ENCODE measurements at regions not wholly inside any gene's neighbourhood (a gene's known extent, or its start where the extent isn't known, plus 50 kb on each side); places are given as distances from the start of the nearest gene placed in this dataset.
"Not testable (repeated sequence)": the region's sequence is repeated elsewhere in the genome, so short reads cannot be mapped to it uniquely, and the experiment has no call there.

DNA sequence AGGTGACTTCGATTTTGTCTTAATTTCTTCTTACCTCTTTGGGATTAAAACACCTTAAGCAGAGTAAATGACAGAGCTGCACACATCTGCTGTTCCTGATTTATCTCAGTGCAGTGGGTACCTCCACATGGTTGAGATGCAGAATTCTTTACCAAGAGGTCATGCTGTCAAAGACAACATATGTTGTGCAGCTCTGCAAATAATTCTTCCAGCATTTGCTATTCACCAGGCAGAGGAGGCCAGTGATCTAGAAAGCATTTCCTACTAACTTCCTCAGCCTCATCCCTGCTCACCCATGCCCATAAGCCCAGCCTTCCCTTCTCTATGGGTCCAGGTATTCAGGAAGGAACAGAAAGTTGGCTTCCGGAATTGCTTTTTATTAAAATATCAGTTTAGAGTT, 109.3 kb downstream of the THBS2 start:
- no peak for DNase-seq (ENCODE audit: low read depth)

DNA sequence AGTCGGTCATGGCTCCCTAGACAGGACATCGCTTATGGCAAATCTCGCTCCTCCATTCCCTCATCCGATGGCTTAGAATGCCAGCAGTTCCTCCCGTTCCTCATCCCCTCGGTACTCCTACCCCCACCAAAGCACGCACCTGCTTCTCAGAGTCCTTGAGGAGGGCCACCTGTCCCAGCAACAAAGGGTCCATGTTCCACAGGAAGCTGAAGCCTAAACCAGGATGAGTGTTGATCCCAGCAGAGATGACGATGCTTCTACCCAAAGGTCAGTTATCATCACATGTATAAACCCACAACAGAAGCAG, 111.2 kb downstream of the THBS2 start:
- no peak for DNase-seq (ENCODE audit: low read depth)

DNA sequence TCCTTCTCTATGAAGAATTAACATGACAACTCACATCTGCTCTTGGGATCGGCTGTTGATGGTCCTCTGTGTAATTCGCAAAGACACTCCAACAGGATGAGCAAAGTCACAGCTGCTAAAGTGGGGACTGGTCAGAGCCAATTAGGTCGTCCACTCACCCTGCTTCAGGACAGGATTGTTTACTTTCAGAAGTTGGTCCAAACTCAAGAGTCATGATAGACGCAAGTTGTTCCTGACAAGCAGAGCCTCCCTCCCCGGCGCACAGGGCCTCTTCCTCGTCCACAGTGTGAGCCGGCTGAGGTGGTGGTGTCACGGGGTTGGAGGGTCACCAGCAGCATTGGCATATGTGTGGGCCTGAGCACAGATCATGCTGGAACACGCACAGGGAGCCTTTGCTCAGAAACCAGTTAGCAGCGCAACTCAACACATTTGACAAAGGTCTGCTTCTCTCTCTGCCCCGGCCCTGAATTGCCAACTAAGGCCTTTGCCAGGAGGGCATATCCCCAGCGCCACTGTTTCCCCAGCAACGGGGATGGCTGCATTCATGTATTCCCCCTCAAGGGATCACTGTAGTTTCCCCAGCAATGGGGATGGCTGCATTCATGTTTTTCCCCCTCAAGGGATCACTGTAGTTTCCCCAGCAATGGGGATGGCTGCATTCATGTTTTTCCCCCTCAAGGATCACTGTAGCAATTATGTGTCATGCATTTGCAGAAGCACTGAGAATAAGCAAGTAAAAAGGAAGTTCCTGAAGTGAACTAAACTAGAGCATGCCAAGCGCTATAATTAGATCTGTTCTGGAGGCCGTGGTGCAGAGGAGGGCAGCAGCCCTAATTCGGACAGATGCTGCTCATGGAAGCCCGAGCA, 111.7 kb downstream of the THBS2 start:
- no peak for DNase-seq (ENCODE audit: low read depth)

- no peak for DNase-seq (ENCODE audit: low read depth)
Observed at GRCh38 chr6:169140986-169141495, 112.6 kb downstream of the THBS2 start.

- no peak for DNase-seq (ENCODE audit: low read depth)
Observed at GRCh38 chr6:169139179-169139971, 114.3 kb downstream of the THBS2 start.

DNA sequence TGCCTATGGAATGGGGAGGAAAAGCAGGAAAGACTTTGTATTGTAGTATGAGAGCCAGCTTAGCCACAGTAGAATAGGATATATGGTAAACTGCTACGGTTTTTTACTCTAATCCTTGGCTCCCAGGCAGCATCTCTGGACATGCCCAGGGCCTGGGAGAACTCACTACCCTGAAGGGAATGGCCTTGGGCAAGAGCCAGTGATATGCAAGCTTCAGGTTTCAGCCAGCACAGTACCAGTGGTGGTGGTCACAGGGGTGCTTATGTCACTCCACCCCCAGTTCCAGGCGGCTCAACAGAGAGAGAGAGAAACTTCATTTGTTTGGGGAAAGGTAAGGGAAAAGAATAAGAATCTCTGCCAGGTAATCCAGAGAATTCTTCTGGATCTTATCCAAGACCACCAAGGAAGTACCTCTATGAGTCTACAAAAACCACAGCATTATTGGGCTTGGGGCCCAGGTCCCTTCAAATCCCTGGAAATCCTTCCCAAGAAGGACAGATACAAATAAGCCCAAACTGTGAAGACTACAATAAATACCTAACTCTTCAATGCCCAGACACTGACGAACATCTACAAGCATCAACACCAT, 121.2 kb downstream of the THBS2 start:
- no peak for DNase-seq (ENCODE audit: low read depth)

DNA sequence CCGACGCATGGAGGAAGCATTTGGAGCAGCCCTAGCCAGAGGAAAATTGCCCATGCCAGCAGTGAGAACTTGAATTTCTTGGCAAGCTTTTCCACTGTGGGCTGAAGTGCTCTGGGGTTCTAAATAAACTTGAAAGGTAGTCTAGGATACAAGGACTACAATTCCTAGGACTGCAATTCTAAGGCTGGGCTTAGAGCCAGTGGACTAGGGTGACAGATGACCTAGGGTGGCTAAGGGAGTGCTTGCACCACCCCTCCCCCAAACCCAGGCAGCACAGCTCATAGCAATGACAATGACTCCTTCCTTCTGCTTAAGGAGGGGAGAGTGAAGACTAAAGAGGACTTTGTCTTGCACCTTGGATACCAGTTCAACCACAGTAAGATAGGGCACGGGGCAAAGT, 122.3 kb downstream of the THBS2 start:
- no peak for DNase-seq (ENCODE audit: low read depth)

GRCh38 chr6:169130113-169130512, 123.5 kb downstream of the THBS2 start:
- no peak for DNase-seq (ENCODE audit: low read depth)

GRCh38 chr6:169121013-169121412, 132.6 kb downstream of the THBS2 start:
- no peak for DNase-seq (ENCODE audit: low read depth)

DNA sequence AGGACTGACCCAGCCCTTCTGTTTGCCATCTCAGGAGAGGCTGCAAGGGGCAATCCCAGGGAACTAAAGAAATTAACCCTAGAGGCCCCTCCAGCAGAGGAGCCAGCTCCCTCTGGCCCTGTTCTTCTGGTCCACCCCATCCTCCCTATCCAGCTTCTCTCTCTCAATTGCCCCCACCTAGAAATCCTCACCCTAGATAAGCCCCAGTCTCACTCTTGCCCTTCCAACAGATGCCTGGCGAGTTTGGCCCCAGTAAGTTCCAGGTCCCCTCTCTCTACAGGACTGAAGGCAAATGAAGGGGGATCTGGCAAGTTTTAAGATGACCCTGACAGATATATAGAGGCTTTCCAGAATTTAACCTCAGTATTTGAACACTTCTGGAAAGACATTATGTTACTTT, 134.0 kb downstream of the THBS2 start:
- no peak for DNase-seq (ENCODE audit: low read depth)

GRCh38 chr6:169118346-169118830, 135.3 kb downstream of the THBS2 start:
- DNase-seq (ENCODE audit: low read depth): no peak

DNA sequence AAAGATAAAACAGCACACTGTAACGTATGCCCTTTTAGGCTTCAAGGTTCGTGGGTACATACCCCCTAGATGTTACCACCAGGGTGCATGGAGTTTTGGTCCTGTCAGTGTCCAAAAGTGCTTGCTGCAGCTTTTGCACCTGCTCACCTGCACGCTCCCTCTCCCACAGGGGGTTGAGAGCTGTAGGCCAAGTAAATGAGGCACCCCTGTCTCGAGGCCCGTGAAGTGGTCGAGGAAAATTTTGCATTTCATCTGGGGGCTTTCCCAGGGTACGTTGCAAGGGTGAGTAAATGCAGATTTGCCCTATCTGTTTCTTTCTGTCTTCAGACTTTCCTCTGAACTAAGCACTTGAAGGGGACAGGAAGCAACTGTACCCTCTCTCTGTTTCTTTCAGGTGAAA, 136.0 kb downstream of the THBS2 start:
- DNase-seq (ENCODE audit: low read depth): no peak

GRCh38 chr6:169115632-169116031, 138.0 kb downstream of the THBS2 start:
- DNase-seq (ENCODE audit: low read depth): no peak

DNA sequence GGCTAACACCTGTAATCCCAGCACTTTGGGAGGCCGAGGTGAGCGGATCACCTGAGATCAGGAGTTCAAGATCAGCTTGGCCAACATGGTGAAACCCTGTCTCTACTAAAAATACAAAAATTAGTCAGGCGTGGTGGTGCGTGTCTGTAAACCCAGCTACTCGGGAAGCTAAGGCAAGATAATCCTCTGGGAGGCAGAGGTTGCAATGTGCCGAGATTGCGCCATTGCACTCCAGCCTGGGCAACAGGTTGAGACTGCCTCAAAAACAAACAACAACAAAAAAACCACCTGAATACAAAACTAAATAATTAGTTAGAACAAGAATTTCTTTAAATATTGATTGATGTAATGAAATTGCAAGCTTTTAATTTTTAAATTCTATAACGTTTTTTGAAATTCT, 139.0 kb downstream of the THBS2 start:
- not testable (repeated sequence) for DNase-seq (ENCODE audit: low read depth)

GRCh38 chr6:169112483-169113320, 140.9 kb downstream of the THBS2 start:
- no peak for DNase-seq (ENCODE audit: low read depth)

DNA sequence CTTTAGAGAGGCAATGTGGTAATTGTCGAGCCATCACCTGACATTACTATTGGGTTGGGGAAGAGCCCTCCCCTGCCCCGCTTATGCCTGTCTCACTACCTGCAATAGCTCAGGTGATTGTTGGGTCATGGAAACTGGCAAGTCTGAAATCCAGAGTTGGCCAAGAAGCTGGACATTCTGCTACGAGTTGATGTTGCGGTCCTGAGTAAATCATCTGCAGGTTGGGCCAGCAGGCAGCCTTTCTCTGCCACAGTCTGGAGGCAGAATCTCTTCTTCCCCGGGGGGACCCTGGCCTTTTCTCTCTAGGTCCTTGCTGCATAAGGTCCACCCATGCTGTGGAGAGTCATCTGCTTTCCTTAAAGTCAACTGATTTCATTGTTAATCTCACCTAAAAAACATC, 142.4 kb downstream of the THBS2 start:
- DNase-seq (ENCODE audit: low read depth): no peak

DNA sequence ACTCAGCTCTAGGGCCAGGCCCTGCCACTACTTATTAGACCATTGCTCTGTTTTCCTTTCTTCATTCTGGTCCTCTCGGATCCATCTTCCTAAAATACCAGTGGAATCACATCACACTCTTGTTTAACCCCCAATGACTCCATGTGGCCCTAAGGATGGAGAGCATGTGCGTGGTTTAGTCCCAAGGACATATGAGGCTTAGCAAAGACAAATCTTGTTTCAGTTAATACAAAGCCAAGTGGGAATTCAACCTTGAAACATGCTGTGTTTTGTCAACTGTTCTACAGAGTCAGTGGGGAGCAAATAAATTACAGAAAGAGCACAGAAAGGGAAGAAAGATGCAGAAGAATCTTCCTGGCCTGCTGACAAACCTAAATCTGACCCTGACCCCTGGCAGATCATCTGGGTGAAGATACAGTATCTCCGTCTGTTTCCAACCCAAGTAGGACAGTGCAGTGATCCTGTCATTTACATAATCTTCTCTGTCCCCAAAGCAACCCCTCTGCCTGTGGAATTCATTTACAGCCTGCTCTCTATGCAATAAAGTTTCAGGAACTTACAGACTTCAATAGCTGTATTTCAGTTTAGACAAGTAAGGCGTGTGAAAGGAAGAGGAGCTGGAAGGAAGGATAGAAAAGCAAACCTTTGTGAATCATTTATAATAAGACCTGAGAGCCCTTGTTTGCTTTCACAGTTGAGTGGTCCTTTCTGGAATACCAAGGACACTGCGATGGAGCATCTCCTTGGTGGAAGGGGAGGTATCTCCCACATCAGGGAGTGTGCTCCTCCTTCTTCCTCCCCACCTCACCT, 144.0 kb downstream of the THBS2 start:
- no peak for DNase-seq (ENCODE audit: low read depth)

DNA sequence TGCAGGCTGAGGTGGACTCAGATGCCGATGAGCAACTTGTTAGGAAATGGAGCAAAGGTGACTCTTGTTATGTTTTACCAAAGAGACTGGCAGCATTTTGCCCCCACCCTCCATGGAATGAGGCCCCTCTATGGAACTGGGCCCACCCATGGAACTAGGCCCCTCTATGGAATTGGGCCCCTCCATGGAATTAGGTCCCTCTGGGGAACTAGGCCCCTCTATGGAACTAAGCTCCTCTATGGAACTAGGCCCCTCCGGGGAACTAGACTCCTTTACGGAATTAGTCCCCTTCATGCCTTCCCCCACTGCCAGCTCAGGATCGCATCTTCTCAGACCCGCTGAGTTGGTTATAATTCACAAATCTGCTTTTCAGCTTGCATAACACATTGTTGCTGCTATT, 144.9 kb downstream of the THBS2 start:
- no peak for DNase-seq (ENCODE audit: low read depth)

GRCh38 chr6:169106176-169106575, 147.5 kb downstream of the THBS2 start:
- DNase-seq (ENCODE audit: low read depth): no peak

- no peak for DNase-seq (ENCODE audit: low read depth)
Observed at GRCh38 chr6:169101981-169102380, 151.7 kb downstream of the THBS2 start.

Measured in GM04504 (cell line).